NCI-H1105 treated with DMSO at 0.1 percent for 48 hours (cell line): ENCODE measurements at regions not wholly inside any gene's neighbourhood (a gene's known extent, or its start where the extent isn't known, plus 50 kb on each side); places are given as distances from the start of the nearest gene placed in this dataset.
A peak's percentile ranks its signal among the peaks of the same experiment; 100 is the strongest.

Experiments used
- DNase-seq: peaks from one replicate; lab custom pipeline; 2025; lab: John Stamatoyannopoulos, UW

DNA sequence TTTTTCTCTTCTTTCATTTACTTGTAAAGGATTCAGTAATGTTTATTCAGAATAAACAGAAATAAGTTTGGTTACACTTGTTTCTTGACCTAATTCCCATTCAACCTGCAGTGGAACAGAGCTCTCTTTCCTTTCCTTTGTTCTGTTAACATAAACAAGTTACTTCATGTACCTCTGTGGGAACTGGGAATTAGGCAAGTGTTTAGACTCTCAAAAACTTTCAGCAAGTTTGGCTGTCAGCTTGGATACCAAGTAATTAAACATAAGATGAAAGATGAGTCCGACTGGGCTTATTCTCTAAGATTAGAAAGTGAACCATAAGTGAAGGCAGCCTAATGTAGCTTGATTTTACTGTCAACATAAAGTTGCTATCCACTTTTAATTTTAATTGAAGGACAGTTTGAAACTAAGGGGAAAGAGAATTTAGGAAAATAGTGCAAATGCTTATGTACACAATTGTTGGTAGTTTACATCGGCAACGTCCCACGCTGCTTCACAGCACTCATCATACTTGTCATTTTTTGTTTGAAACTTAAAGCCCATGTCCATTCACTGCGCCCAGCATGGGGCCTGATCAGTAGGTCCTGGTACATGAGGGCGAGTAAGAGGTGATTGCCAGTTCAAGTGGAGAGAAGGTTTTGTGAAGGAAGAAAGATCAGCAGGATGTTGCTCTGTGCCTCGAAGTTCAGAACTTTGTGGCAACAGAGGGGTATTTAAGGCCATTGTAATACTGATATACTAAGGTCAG lies 113.0 kb downstream of the PLEKHG1 start:
- no peak for DNase-seq

DNA sequence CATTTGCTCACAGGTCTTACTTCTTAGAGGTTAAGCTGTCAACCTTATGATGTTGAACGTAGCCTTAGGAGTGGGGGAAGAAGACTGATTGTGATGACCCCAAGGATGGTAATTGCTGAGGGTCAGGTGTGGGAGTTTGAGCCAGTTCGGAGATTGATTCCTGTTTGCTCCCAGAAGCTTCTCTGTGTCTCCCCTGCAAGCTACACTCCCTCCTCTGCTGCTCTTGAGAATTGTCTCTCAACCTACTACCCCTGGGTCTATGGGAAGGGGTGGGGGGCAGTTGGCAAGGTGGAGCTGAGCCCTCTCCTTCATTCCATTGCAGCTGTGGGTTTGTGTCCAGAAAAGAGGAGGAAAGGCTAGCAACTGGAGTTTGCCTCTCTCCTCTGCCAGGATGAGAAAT lies 113.8 kb downstream of the PLEKHG1 start:
- DNase-seq: no peak

DNA sequence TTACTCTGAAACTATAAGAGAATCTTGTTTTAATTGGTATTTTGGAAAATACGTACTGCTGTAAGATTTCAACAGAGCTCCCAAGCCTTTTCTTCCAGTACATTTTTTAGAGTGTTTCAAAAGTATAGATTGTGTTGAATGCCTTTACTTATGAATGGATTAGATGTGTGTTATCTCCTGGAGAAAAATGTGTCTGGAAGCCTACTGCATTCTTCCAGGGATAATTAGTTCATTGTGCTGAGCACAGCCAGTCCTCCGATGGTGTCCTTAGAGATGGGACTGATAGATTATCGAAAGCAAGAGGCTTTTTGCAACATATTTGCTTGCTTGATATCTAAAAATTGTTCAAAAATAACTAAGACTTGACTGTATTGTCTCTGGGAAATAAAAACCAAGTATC lies 114.2 kb downstream of the PLEKHG1 start:
- no peak for DNase-seq

DNA sequence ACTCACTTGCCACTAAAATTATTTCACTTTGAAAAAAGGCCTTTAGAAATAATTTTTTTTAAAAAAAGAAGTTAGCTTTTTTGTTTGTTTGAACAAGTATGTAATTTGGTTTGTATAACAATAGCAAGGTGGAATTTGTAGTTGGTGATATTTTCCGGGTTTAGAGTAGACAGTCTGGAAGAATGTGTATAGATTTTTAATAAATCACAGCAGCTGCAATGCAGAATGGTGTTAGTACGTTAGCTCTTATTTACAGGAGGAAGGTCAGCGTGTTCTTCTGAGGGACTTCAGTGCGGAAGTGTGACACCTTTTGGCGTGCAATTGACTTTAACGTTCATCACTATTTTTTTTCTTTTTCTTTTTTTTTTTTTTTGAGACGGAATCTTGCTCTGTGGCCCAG lies 115.4 kb downstream of the PLEKHG1 start:
- DNase-seq: no peak

DNA sequence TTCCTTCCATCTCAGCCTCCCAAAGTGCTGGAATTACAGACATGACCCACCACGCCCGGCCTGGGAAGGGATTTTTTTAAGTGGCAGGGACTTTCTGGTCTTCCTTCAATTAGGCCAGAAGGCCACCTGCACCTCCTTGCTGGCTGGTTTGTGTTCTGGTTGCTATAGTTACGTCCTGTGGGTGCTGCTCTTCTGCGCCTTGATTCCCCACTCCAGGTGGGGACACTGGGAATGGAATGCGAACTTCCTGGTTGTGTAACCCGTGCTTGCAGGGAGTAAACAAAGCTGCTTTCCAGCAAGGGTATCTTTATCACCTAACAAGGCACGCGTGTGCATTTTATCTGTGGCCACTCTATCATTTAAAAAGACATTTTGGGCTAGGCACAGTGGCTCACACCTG lies 117.7 kb downstream of the PLEKHG1 start:
- DNase-seq: no peak

DNA sequence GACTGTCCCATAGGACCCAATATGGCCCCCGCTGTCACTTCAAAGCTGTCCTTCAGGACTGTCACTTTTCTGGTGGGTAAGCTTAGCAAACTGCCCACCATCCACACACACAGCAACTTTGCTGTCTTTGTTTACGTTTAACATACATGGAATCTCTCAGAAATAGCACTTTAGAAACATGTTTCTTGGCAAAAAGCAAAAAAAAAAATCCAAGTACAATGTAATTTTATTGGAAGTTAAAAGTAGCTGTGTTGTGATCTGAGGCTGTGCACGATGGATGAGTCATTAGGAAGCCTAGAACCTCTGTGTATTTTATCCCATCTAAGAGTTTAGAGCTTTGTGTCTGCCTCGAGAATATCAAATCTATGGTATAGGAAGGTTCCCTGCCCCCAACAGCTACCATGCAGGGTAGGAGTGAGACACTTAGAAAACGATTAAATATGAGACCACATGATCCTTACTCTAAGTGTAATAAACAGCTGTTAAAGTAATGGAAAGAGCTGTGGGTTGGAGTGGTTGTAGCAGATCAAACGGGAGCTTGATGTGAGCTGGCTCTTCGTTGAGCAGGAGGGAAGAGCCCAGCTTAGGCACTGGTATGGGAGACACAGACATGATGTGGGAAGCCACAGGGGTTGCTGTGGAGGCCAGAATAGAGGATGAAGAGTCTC lies 119.5 kb downstream of the PLEKHG1 start:
- no peak for DNase-seq

DNA sequence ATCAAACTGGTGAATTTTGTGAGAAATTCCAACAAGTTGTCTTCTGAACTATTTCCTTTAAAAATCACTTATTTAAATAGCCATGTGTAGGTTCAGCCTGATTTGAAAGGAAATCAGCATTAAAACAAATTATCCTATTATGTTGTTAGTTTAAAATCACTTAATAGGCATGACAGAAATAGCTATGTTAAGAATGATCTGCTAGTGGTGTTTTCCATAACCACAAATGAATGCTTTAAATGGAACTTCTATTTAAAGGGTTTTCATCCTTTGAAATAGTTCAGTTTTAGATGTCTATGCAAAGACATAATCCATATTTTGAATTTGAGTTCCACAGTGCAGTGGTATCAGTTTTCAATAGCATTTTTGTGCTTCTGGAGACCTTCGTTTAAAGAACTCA lies 120.1 kb downstream of the PLEKHG1 start:
- DNase-seq: no peak

DNA sequence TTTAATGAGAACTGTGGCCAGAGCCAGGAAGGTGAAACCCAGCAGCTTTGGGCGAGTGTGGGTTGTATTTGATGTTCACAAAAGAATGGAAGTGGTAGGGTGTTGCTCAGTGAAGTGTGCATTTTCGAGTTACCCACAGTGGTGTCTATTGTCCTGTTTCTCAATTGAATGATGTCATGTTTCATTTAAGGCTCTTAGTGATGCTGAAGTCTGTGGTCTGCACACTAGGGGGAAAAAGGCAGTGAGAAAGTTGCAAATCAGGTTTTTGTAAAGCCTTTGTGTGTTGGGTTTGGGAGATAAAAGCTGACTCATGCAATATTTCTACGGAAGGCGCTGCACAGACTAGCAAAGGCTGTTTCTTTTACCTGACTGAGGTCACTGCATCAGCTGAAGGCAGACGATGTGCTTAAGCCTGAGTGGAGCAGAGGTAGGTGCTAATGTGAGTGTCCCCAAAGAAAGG lies 121.1 kb downstream of the PLEKHG1 start:
- peak; percentile 85 for DNase-seq

DNA sequence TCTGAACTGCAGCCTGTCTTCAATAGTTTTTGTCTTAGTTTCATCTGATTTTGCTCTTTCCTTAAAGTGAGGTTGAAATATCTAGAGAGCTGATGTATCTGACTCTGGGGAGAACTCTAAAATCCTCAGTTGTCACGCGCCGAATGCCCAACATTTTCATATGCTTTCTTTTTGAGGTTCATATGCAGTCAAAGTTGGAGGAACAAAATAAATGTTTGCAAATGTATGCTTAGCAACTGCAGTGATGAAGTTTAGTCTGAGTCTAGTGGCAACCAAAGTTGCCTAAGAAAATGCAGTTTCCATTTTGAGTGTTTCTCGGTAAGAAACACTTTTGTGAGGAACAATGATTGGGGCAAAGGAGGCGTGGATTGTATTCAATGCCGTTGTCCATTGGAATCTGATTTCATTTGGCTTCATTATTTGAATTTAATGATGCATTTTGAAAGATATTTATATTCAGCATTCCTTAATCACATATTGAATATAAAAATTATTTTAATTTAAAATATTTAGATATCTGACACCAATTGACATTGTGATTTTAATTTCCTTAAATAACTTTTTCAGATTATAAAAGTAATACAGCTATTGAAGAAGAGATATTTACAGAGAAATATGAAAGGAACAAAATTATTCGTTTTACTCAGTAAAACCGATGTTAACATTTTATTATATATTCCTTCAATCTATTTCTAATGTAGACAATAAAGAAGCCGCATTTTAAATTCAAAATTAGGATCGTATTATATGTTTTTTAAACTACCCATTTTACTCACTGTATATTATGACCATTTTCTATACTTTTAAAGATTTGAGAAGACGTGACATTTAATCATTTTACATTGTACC lies 122.0 kb downstream of the PLEKHG1 start:
- no peak for DNase-seq

DNA sequence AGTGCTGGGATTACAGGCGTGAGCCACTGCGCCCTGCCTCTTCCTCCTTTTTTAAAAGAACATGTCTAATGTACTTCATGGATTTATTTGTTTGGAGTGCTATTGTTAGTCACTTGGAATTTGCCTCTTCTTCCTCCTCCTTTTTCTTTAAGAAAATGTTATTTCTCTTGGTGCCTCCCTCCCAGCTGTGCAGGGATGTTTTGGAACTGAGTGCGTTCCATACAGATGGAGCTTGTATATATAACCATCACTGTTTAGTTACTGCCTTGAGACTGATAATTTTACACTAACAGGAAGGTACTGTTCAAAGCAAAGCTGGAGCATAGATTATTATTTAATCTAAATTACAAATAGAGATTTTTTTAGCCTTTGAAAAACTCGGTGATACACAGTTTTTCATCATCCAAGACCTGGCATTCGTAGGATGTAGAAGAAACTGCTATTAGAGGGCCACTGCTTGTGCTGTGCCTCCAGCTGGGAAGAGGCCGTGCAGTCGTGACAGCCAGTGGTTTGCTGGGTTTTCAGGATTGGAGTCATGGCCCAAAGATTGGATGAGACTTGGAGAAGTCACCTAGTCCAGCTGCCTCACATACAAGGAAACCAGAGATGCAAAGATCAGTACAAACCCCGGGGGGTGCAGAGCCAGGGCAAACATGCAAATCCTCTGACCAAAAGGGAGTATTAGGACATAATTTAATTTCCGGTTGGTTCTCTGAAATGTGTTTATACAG lies 123.1 kb downstream of the PLEKHG1 start:
- DNase-seq: no peak

DNA sequence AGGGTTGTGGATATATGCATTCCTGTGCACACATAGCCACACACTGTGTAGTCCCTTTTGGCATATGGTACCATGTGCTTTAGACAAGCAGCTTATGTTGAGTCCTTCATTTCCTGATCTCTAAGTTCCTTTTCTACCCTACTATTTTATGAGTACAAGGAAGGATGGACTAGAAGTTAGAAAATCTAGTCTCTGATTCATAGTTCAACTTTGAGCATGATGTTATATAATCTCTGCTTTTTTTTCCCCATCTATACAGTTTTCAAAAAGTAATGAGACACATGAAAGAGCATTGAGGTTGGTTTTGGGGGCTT lies 123.6 kb downstream of the PLEKHG1 start:
- DNase-seq: no peak

DNA sequence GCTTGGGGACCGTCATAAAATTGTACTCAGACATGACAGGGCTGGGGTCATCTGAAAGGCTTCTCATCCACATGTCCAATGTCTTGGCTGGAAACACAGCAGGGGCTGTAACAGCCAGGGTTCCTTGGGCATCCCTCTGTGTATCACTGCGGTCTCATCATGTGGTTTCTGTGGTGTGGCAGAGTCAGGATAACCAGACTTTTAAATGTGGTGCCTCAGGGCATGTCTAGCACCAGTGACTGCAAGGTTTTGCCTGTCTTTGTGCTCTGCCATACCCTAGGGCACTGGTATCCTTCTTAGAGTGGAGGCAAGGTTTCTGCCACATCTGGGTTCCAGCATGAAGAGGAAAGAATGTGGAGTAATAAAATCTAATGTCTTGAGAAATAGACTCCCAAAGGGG lies 124.2 kb downstream of the PLEKHG1 start:
- no peak for DNase-seq

DNA sequence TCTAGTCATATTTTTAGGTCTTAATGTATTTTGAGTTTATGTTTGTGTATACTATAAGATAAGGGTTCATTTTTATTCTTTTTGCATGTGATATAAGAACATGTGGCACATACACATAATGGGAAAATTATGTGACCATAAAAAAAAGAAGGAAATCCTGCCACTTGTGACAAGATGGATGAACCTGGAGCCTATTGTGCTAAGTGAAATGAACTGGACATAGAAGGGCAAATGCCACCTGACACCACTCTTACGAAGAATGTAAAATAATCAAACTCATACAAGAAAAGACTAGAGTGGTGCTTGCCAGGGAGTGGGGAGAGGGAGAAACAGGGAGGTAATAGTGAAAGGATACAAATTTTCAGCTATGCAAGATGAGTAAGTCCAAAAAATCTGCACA lies 126.1 kb downstream of the PLEKHG1 start:
- no peak for DNase-seq

DNA sequence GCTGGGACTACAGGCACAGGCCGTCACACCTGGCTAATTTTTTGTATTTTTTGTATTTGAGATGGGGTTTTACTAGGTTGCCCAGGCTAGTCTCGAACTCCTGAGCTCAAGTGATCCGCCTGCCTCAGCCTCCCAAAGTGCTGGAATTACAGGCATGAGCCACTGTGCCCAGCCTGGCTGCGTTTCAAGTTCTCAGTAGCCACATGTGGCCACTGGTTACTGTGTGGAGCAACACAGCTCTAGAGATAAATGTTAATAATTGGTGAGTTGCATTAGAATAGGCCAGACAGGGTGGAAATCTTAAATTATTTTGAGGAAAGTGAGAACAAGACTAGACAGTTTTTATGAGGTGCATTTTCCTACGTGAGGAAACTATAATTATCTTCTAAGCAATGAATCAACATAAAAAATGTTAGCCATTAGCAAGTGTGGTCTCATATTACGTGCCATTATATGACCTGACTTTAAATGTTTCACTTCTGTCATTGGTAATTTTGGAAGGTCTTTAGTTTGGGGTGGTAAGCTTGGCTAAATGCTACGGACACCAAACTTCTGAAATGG lies 129.6 kb downstream of the PLEKHG1 start:
- peak; percentile 32 for DNase-seq

DNA sequence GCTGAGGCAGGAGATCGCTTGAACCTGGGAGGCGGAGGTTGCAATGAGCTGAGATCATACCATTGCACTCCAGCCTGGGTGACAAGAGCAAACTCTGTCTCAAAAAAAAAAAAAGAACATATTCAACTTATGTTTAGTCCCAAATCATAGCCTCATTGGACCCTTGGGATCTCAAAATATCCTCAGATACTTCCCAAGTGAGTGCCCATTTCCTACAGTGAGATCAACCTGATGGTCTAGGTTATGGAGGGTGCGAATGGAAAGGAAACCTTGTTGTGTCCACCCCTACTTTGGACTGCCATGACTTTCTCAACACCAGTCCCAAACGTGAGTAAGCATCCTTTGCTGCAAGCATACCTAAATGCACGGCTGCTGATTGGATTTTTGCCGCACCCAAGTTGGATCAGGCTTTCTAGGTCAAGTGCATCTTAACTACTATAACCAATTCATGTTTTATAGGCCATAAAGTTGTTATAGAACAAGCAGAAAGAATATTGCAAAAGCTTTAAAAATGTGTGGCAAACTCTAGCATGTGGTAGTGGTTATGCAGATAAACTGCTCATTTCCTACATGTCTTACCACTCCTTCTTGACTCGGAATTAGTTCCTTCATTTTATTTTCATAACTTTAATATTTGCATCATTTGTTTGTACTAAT lies 131.2 kb downstream of the PLEKHG1 start:
- no peak for DNase-seq

DNA sequence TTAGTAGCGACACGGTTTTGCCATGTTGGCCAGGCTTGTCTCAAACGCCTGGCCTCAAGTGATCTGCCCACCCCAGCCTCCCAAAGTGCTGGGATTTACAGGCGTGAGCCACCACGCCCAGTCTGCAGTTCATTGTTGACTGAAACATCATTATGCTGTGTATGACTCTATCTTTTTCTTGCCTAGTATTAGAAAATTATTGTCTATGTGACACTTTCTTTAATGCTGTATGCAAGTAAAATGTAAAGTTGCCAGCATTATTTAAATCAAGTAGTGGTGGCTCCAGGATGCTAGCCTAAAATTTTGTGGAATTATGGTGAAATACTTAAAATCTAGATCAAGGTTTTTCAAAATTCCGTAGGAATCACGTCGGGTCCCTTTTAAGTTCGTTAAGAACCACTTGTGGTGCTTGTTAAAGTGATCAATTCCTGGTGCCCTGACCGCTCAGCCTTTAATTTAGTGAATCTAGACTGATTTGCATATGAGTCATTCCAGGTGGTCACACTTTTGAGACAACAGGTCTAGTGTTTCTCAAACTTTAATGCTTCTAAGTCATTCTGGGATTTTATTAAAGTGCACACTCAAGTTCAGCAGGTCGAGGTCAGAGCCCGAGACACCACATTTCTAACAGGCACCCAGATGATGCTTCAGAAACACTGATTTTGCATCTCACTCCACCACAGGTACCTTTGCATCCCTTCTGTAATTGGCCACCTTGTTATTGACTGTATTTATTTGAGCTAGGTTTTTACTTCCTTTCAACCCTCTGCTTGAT lies 132.6 kb upstream of the MTHFD1L start:
- DNase-seq: no peak

DNA sequence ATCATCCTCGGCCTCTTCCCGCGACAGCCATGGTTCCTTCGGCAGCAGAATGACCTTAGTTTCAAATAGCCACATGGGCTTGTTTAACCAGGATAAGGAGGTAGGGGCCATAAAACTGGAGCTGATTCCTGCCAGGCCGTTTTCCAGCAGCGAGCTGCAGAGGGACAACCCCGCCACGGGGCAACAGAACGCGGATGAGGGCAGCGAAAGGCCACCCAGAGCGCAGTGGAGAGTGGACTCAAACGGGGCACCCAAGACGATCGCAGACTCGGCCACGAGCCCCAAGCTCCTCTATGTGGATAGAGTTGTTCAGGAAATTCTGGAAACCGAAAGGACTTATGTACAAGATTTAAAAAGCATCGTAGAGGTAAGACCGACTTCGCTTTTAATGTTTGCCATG lies 131.8 kb upstream of the MTHFD1L start:
- DNase-seq: no peak

DNA sequence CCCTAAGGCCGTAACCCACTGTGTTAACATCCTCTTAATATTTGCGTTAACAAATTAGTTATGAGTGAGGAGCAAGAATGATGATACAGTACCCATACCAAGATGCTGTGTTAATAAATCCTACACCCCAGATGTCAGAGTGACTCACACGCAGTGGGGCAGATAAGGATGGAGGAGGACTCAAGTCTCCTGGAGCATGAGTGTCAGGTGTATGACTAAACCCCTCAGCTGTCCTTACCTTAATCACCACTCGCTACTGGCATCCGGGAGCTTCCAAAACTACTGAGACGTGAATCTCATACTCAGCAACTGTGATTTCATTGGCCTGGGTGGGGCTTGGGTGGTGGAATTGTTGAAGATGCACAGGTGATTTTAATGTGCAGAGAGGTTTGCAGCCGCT lies 131.3 kb upstream of the MTHFD1L start:
- DNase-seq: no peak

DNA sequence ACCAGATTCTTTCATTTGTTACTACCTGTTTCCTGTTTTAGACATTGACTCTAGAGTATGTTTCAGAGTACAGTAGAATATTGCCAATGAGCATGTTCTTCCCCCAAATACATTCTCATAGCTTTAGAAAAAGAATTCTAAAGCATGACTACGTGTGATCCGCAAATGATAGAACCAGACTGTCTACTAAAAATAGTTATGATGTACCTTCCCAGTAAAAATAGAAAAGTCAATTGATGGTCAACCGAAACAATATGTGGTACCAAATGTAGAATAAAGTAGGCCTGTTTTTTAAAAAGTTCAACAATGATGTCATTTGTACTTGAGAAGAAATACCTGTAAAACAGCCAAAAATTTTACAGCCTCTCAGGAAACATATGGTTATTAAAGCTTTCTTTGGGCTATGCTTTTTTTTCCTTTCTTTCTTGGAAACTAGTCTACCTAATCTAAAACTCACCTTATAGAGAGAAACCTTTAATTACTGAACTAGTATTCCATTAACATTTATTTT lies 130.1 kb upstream of the MTHFD1L start:
- DNase-seq: no peak

DNA sequence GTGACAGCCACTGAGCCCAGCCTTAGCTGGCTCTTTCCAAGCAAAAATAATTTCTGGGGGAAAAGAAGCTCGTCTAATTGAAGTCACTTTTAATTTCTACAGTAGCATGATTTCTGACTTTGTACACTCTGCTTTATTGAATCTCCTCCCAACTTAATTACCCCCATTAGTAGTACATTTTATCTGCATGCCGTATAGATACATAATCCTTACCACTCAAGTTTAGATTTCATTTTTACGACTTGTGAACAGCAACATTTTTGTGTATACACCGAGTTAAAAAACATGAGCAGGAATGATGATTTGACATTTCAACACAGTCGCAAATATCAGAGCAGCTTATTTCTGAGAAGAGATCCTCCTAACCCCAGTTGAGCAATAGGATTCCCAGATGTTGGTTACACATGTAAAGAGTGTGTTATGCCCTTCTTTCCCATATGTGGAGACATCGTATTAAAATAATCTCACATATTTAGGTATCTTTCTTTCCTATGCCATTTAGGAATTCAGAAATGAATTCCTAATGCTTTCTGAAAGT lies 127.3 kb upstream of the MTHFD1L start:
- DNase-seq: no peak
